ENCODE measurements at regions not wholly inside any gene's neighbourhood (a gene's known extent, or its start where the extent isn't known, plus 50 kb on each side); places are given as distances from the start of the nearest gene placed in this dataset.

DNA sequence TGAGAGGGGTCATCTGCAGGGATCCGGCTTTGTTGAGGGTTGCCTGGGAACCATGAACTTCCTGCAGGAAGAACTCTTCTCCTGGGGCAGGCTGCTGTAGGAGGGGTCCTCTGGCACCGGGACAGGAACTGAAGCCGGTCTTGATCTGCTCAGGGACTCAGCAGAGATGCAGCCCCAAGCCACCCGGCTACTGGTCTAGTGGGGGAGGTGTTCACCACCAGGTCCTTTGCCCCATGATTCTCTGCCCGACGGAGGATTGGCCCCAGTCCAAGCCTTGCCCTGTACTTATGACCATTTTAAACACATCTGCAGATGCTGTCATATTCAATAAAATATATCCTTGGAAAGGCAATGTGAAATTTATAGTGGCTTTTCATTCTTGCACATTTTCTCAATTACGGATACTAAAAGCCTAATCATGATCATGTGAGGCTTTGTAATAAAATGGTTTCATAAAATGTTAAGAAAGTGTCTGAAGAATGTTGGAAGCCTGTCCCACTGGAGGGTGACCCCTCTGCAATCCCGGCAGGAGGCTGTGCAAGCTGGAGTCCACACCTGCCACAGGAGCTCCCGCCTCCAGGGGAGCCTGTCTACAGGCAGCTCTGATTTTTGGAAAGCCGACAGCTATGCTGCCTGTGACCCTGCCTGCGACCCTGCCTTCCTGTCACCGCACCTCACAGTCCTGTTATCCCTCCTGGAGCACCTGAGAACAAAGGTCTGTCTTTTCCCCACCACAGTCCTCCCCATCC lies 98.8 kb upstream of the TAF1B start:
- 85% methylated on average over 12 of the region's 12 CpGs for WGBS (ENCODE audit: insufficient coverage)
- no peaks in the 10 kb centered on the region for H3K9me3 Mint-ChIP-seq
- no peak for DNase-seq

DNA sequence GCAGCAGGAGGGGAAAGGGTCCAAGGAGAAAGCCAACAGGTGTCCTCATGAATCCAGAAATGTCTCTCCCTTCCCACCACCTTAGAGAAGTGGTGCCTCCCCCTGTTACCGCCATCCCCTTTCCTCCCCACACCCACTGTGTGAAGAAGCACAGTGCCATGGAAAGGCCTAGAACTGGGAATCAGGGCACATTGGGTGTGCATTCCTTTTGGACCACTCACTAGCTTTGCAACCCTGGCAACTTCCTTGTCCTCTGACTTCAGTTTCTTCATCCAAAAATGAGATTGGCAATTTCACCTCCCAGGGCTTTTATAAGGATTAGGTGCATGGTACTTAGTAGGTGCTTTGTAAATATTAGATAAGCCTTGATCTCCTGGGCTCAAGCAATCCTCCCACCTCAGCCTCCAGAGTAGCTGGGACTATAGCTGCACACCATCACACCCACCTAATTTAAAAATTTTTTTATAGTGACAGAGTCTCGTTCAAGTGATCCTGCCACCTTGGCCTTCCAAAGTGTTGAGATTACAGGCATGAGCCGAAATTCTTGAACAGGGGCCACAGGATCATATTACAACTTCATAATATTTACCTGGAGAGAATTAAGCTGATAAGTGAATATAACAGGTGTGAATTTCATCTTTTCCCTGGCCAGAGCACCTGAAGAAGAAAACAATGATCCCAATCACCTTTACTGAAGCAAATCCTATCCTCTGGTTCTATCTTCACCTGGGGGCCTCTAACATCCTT lies 97.9 kb upstream of the TAF1B start:
- DNase-seq (no peak), ATAC-seq (no peak)
- Mint-ChIP-seq H3K4me3 (no peak overlapping the region), H3K4me1 (peaks cover 6 to 17% of the 10 kb centered on the region in 2 donors), H3K27ac (no peak overlapping the region), H3K36me3 (no peaks in the 10 kb centered on the region), H3K9me3 (no peaks in the 10 kb centered on the region), H3K27me3 (ENCODE audit: low read depth in 2 of 2) (peaks cover 0 to 3% of the 10 kb centered on the region in 2 donors)
- H3K9me3 ChIP-seq (ENCODE audit: control insufficient read depth, insufficient read depth, low read length) = no peaks in the 10 kb centered on the region
- H3K27ac ChIP-seq (ENCODE audit: low read length) = no peak overlapping the region
- no peaks in the 10 kb centered on the region for H3K36me3 ChIP-seq (ENCODE audit: control insufficient read depth, insufficient read depth, low read length)
- TF ChIP-seq, protein P1, sequence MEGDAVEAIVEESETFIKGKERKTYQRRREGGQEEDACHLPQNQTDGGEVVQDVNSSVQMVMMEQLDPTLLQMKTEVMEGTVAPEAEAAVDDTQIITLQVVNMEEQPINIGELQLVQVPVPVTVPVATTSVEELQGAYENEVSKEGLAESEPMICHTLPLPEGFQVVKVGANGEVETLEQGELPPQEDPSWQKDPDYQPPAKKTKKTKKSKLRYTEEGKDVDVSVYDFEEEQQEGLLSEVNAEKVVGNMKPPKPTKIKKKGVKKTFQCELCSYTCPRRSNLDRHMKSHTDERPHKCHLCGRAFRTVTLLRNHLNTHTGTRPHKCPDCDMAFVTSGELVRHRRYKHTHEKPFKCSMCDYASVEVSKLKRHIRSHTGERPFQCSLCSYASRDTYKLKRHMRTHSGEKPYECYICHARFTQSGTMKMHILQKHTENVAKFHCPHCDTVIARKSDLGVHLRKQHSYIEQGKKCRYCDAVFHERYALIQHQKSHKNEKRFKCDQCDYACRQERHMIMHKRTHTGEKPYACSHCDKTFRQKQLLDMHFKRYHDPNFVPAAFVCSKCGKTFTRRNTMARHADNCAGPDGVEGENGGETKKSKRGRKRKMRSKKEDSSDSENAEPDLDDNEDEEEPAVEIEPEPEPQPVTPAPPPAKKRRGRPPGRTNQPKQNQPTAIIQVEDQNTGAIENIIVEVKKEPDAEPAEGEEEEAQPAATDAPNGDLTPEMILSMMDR (IDR thresholded peaks at IDR 0.05) = no peak
- WGBS (ENCODE audit: insufficient coverage) = 64% methylated on average over 3 of the region's 3 CpGs
- intact Hi-C loops (cut with micrococcal nuclease) = no loop called here
- H3K4me3 ChIP-seq (ENCODE audit: low read length) = no peak overlapping the region
- no peaks in the 10 kb centered on the region for H3K27me3 ChIP-seq (ENCODE audit: control insufficient read depth, insufficient read depth, low read length)
- no peaks in the 10 kb centered on the region for H3K4me1 ChIP-seq (ENCODE audit: control insufficient read depth, insufficient read depth, low read length)

More for the DNA sequence above, 98.8 kb upstream of the TAF1B start:
- H3K27ac Mint-ChIP-seq = no peak overlapping the region
- H3K4me1 Mint-ChIP-seq = peaks cover 6 to 23% of the 10 kb centered on the region in 2 donors
- no peak overlapping the region for H3K4me3 Mint-ChIP-seq
- peaks cover 0 to 2% of the 10 kb centered on the region in 2 donors for H3K27me3 Mint-ChIP-seq (ENCODE audit: low read depth in 2 of 2)
- Histone ChIP-seq H3K4me1 (ENCODE audit: control insufficient read depth, insufficient read depth, low read length) (peaks cover 4% of the 10 kb centered on the region), H3K36me3 (ENCODE audit: control insufficient read depth, insufficient read depth, low read length) (no peaks in the 10 kb centered on the region), H3K27ac (ENCODE audit: low read length) (no peak overlapping the region), H3K4me3 (ENCODE audit: low read length) (no peak overlapping the region), H3K27me3 (ENCODE audit: control insufficient read depth, insufficient read depth, low read length) (no peaks in the 10 kb centered on the region), H3K9me3 (ENCODE audit: control insufficient read depth, insufficient read depth, low read length) (no peaks in the 10 kb centered on the region)
- ATAC-seq = no peak
- no peaks in the 10 kb centered on the region for H3K36me3 Mint-ChIP-seq
- intact Hi-C loops (cut with micrococcal nuclease) = no loop called here
- TF ChIP-seq, protein P1 (IDR thresholded peaks at IDR 0.05) = no peak

DNA sequence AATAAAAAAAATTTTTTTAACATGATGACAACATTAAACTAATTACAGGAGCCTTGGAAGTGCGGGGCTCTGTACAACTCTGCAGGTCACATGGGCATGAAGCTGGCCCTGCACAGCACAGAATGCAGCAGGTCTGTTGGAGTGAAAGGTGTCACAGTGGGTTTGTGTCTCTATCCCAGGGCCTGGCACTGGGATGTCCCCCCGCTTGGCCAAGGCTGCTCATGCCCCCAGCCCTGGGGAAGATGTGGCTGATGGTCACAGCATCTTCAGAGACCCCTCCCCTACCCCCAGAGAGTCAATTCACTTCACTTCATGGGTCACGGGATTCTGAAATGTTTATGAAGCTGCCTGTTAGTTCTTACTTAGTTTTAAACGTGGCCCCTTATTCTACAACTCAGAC lies 95.9 kb upstream of the TAF1B start:
- intact Hi-C loops (cut with micrococcal nuclease) = no loop called here
- Mint-ChIP-seq H3K27me3 (ENCODE audit: low read depth in 2 of 2) (peaks cover 0 to 3% of the 10 kb centered on the region in 2 donors), H3K4me1 (peaks cover 13 to 27% of the 10 kb centered on the region in 2 donors), H3K36me3 (no peaks in the 10 kb centered on the region), H3K9me3 (no peaks in the 10 kb centered on the region), H3K27ac (no peak overlapping the region), H3K4me3 (no peak overlapping the region)
- Histone ChIP-seq H3K27me3 (ENCODE audit: control insufficient read depth, insufficient read depth, low read length) (no peaks in the 10 kb centered on the region), H3K27ac (ENCODE audit: low read length) (no peak overlapping the region), H3K36me3 (ENCODE audit: control insufficient read depth, insufficient read depth, low read length) (no peaks in the 10 kb centered on the region), H3K9me3 (ENCODE audit: control insufficient read depth, insufficient read depth, low read length) (no peaks in the 10 kb centered on the region), H3K4me1 (ENCODE audit: control insufficient read depth, insufficient read depth, low read length) (peaks cover 16% of the 10 kb centered on the region), H3K4me3 (ENCODE audit: low read length) (no peak overlapping the region)
- ATAC-seq = no peak
- 94% methylated on average over 3 of the region's 4 CpGs for WGBS (ENCODE audit: insufficient coverage)
- no peak for DNase-seq
- TF ChIP-seq, protein P1 (IDR thresholded peaks at IDR 0.05) = no peak
